MM.1S (cell line): ENCODE measurements at regions not wholly inside any gene's neighbourhood (a gene's known extent, or its start where the extent isn't known, plus 50 kb on each side); places are given as distances from the start of the nearest gene placed in this dataset.
"Not testable (repeated sequence)": the region's sequence is repeated elsewhere in the genome, so short reads cannot be mapped to it uniquely, and the experiment has no call there.

Source experiments
- CTCF ChIP-seq: fragments of 300-600 bp; sonication (generic); IDR thresholded peaks from 2 replicates; pipeline ENCODE4 v1.5.1; 2016; ENCODE audit warnings: antibody characterized with exemption, low read length, mixed read lengths
- EZH2 ChIP-seq: fragments of 300-600 bp; sonication (generic); optimal IDR thresholded peaks from 2 replicates; pipeline ENCODE3; 2017; ENCODE audit warnings: low read depth, mild to moderate bottlenecking, antibody characterized with exemption, low read length, mixed read lengths
- EZH2phosphoT487 ChIP-seq: fragments of 300-600 bp; sonication (generic); IDR thresholded peaks from 2 replicates; pipeline ENCODE4 v1.6.1; 2018; ENCODE audit warnings: antibody characterized with exemption, low read length

GRCh38 chr4:186805917-186806316, 82.3 kb upstream of the FAT1 start:
- TF ChIP-seq CTCF, EZH2, EZH2phosphoT487: not testable (repeated sequence)
